PC-3 (cell line): ENCODE measurements at regions not wholly inside any gene's neighbourhood (a gene's known extent, or its start where the extent isn't known, plus 50 kb on each side); places are given as distances from the start of the nearest gene placed in this dataset.

ENCODE experiments used
- ATAC-seq: fragments of 200-7000 bp; cut with Tn5 transposase; 2 replicates; pipeline ENCODE4 v1.9.1; 2020; ENCODE audit warnings: mild to moderate bottlenecking, moderate library complexity
- BruUV-seq: library from RNA; stranded (reverse); fragments of 400-500 nt; replicated peaks from 2 replicates; lab custom pipeline; 2021; lab: Mats Ljungman, UMichigan
- CTCF ChIA-PET: fragments of 300-600 bp; sonication (Branson Sonifier 250); formaldehyde crosslinking; loops from one replicate; lab custom pipeline; 2022; ENCODE audit warnings: antibody characterized with exemption; lab: Charles Lee
- POLR2A ChIA-PET: fragments of 300-600 bp; sonication (Branson Sonifier 250); formaldehyde crosslinking; loops from one replicate; lab custom pipeline; 2022; ENCODE audit warnings: antibody characterized with exemption; ENCODE audit not compliant: unreplicated experiment; lab: Charles Lee
- DNase-seq: peaks from one replicate; pipeline ENCODE4 v3.0.0-alpha.2; 2015
- H2AFZ ChIP-seq: fragments of 300-600 bp; sonication (generic); 2 replicates; pipeline ENCODE4 v1.6.0; 2016; ENCODE audit warnings: antibody characterized with exemption, low read length
- H3F3A ChIP-seq: fragments of 300-600 bp; sonication (generic); one replicate; pipeline ENCODE4 v1.6.0; 2017; ENCODE audit warnings: antibody characterized with exemption, low read length, control low read depth, mild to moderate bottlenecking; ENCODE audit not compliant: unreplicated experiment
- H3K27ac ChIP-seq: fragments of 300-600 bp; sonication (generic); 2 replicates; pipeline ENCODE4 v1.5.1; 2016; ENCODE audit warnings: mild to moderate bottlenecking, low read length
- H3K27me3 ChIP-seq: fragments of 300-600 bp; sonication (generic); 2 replicates; pipeline ENCODE4 v1.6.1; 2016; ENCODE audit warnings: low read length, mixed read lengths
- H3K36me3 ChIP-seq: fragments of 300-600 bp; sonication (generic); 2 replicates; pipeline ENCODE4 v1.6.1; 2016; ENCODE audit warnings: low read depth, mixed run types, low read length, mixed read lengths
- H3K4me1 ChIP-seq: fragments of 300-600 bp; sonication (generic); 2 replicates; pipeline ENCODE4 v1.5.1; 2016; ENCODE audit warnings: low read length; ENCODE audit not compliant: insufficient read depth
- H3K4me2 ChIP-seq: fragments of 300-600 bp; sonication (generic); 2 replicates; pipeline ENCODE4 v1.6.0; 2016; ENCODE audit warnings: low read length
- H3K4me3 ChIP-seq: fragments of 300-600 bp; sonication (generic); 2 replicates; pipeline ENCODE4 v1.5.1; 2016; ENCODE audit warnings: mild to moderate bottlenecking, low read length, mixed read lengths
- H3K79me2 ChIP-seq: fragments of 300-600 bp; sonication (generic); 2 replicates; pipeline ENCODE4 v1.6.1; 2017; ENCODE audit warnings: low read length, mixed read lengths
- H3K9ac ChIP-seq: fragments of 300-600 bp; sonication (generic); 2 replicates; pipeline ENCODE4 v1.6.0; 2016; ENCODE audit warnings: mild to moderate bottlenecking, low read length
- H3K9me2 ChIP-seq: fragments of 300-600 bp; sonication (generic); replicated peaks from 2 replicates; pipeline ENCODE4 v1.6.1; 2016; ENCODE audit warnings: mixed run types, low read length, mixed read lengths
- H3K9me3 ChIP-seq: fragments of 300-600 bp; sonication (generic); 2 replicates; pipeline ENCODE4 v1.6.1; 2016; ENCODE audit warnings: low read length, mixed read lengths
- H4K20me1 ChIP-seq: fragments of 300-600 bp; sonication (generic); 2 replicates; pipeline ENCODE4 v1.6.1; 2016; ENCODE audit warnings: low read length, mixed read lengths
- CTCF ChIP-seq: fragments of 300-600 bp; sonication (generic); conservative IDR thresholded peaks from 2 replicates; pipeline ENCODE4 v1.5.1; 2017; ENCODE audit warnings: antibody characterized with exemption, low read depth, mild to moderate bottlenecking, low read length
- EZH2 ChIP-seq: fragments of 300-600 bp; sonication (generic); IDR thresholded peaks from one replicate; pipeline ENCODE4 v1.6.1; 2017; ENCODE audit warnings: antibody characterized with exemption, mild to moderate bottlenecking, low read length; ENCODE audit not compliant: unreplicated experiment
- EZH2phosphoT487 ChIP-seq: fragments of 300-600 bp; sonication (generic); IDR thresholded peaks from 2 replicates; pipeline ENCODE4 v1.6.1; 2018; ENCODE audit warnings: mild to moderate bottlenecking, antibody characterized with exemption, low read length, borderline replicate concordance
- intact Hi-C: fragments of 100-400 bp; cut with micrococcal nuclease; formaldehyde crosslinking; loops from 2 replicates; pipeline ENCODE4 v1.9.0; 2023

DNA sequence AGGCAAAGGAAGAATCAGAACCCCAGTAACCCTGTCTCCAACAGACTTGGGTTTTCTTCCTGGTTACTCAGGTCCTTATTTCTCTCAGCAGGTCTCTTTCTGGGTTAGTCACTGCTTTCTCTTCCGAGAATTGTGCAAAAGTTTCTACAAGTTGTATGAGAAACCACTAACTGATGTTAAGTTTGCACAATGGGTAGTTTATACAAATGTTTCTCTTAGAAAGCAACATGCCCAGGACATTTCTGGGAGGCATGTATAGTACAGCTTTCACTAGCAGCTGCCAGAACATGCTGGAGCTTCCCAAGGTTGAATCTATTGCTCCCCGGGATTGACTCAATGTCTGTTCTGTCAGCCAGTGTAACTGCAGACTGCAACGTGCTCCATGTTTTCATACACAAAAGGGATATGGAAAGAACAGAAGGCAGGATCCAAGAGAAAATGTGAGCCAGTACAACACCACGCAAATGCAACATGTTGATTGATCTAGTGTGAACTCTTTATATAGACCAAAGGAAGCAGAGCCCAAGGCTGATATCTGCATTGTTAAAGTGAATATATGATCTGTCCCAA is 887.8 kb downstream of the MCTP2 start:
- BruUV-seq: no TSS peak
- Histone ChIP-seq H3K79me2 (no peaks in the 10 kb centered on the region), H3K27me3 (peaks cover 46% of the 10 kb centered on the region), H3K9ac (no peak overlapping the region), H4K20me1 (no peaks in the 10 kb centered on the region), H3K4me2 (no peak overlapping the region), H3K4me3 (no peak overlapping the region), H3K27ac (no peak overlapping the region), H3K9me3 (no peaks in the 10 kb centered on the region), H3K36me3 (no peaks in the 10 kb centered on the region), H2AFZ (no peak overlapping the region), H3K9me2 (no peaks in the 10 kb centered on the region), H3F3A (no peaks in the 10 kb centered on the region), H3K4me1 (no peaks in the 10 kb centered on the region)
- DNase-seq (no peak), ATAC-seq (no peak)
- POLR2A ChIA-PET: no interaction called here
- CTCF ChIA-PET: no interaction called here
- intact Hi-C loops: no loop called here
- TF ChIP-seq CTCF: no peak
- TF ChIP-seq EZH2: no peak
- no peak for TF ChIP-seq EZH2phosphoT487

GRCh38 chr15:95120595-95120994 is 889.2 kb downstream of the MCTP2 start:
- no peaks in the 10 kb centered on the region for H3F3A ChIP-seq
- no TSS peak for BruUV-seq
- TF ChIP-seq CTCF (no peak), EZH2phosphoT487 (no peak), EZH2 (no peak)
- H3K9me3 ChIP-seq: no peaks in the 10 kb centered on the region
- POLR2A ChIA-PET: no interaction called here
- H3K9me2 ChIP-seq: no peaks in the 10 kb centered on the region
- ATAC-seq: no peak
- CTCF ChIA-PET: no interaction called here
- peaks cover 46% of the 10 kb centered on the region for H3K27me3 ChIP-seq
- H3K79me2 ChIP-seq: no peaks in the 10 kb centered on the region
- H3K27ac ChIP-seq: no peak overlapping the region
- no peaks in the 10 kb centered on the region for H3K36me3 ChIP-seq
- no peaks in the 10 kb centered on the region for H3K4me1 ChIP-seq
- no peak overlapping the region for H3K4me3 ChIP-seq
- DNase-seq: no peak
- H2AFZ ChIP-seq: no peak overlapping the region
- no peak overlapping the region for H3K4me2 ChIP-seq
- intact Hi-C loops: no loop called here
- H4K20me1 ChIP-seq: no peaks in the 10 kb centered on the region
- H3K9ac ChIP-seq: no peak overlapping the region

GRCh38 chr15:95121191-95121590 is 889.8 kb downstream of the MCTP2 start:
- Histone ChIP-seq H3K9me2 (no peaks in the 10 kb centered on the region), H3K27me3 (peaks cover 46% of the 10 kb centered on the region), H3K4me2 (no peak overlapping the region), H3K4me1 (no peaks in the 10 kb centered on the region), H3F3A (no peaks in the 10 kb centered on the region), H3K36me3 (no peaks in the 10 kb centered on the region), H2AFZ (no peak overlapping the region), H3K9me3 (no peaks in the 10 kb centered on the region), H3K9ac (no peak overlapping the region), H4K20me1 (no peaks in the 10 kb centered on the region), H3K79me2 (no peaks in the 10 kb centered on the region), H3K4me3 (no peak overlapping the region), H3K27ac (no peak overlapping the region)
- ChIA-PET POLR2A (no interaction called here), CTCF (no interaction called here)
- no peak for TF ChIP-seq CTCF
- no peak for TF ChIP-seq EZH2
- TF ChIP-seq EZH2phosphoT487: no peak
- DNase-seq (no peak), ATAC-seq (no peak)
- intact Hi-C loops: no loop called here
- BruUV-seq: no TSS peak
